Superior temporal gyrus (tissue), 1 donor: ENCODE measurements at regions not wholly inside any gene's neighbourhood (a gene's known extent, or its start where the extent isn't known, plus 50 kb on each side); places are given as distances from the start of the nearest gene placed in this dataset.
"Not testable (repeated sequence)": the region's sequence is repeated elsewhere in the genome, so short reads cannot be mapped to it uniquely, and the experiment has no call there.

ENCODE experiments used
- DNase-seq: peaks from one replicate; pipeline ENCODE4 v3.0.0-alpha.2; 2016; ENCODE audit errors: extremely low spot score

DNA sequence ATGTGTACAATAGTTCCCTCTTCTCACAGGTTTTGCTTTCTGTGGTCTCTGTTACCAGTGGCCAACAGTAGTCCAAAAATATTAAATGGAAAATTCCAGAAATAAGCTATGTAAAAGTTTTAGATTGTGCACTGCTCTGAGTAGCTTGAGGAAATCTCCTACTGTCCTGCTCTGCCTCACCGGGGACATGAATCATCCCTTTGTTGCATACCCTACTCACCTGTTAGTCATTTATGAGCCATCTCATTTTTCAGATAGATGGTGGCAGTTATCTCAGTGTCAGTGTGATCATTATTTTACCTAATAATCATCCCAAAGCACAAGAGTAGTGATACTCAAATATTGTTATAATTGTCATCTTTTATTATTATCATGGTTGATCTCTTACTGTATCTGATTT, 688.1 kb downstream of the PLA2G4A start:
- no peak for DNase-seq

DNA sequence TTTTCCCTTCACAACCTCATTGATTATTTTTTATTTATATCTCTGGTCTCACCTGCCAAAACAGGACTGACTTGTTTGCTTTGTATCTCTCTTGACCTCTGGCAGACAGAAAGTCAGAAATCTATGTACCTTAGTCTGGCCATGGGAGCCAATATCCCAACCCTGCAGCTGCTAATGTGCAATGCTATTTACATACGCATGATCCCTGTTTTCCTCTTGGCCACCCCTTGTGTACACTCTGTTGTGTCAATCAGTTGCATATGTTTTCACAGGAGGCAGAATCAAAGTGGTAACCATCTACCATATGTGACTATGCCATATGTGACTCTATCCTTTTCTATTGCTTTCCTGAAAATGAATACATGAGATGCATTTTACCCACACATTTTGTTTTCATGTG, 688.8 kb downstream of the PLA2G4A start:
- no peak for DNase-seq

DNA sequence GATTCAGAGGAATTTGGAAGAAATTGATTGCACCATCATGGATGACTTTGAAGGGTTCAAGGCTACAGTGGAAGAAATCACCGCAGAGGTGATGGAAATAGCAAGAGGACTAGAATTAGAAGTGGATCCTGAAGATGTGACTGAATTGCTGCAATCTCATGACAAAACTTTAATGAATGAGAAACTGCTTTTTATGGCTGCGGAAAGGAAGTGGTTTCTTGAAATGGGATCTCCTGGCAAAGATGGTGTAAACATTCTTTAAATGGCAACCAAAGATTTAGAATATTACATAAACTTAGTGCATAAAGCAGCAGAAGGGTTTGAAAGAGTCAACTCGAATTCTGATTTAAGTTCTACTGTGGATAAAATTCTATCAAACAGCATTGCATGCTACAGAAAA, 698.6 kb downstream of the PLA2G4A start:
- no peak for DNase-seq

DNA sequence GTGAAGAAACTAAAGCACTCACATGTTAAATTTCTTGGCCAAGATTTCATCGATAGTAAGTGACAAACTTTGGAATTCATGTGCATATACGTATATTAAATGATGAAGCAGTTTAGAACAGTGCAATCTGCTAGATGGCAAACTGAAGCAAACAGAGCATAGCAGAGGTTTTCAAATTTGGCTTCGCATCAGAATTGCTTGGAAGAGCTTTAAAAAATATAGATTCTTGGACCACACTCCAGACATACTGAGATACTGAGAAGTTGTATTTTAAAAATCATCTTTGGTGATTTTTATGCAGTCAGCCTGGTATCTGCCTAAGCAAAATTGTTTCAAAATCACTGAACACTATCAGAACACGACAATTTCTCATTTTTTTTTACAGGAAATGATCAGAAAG, 709.2 kb downstream of the PLA2G4A start:
- no peak for DNase-seq

DNA sequence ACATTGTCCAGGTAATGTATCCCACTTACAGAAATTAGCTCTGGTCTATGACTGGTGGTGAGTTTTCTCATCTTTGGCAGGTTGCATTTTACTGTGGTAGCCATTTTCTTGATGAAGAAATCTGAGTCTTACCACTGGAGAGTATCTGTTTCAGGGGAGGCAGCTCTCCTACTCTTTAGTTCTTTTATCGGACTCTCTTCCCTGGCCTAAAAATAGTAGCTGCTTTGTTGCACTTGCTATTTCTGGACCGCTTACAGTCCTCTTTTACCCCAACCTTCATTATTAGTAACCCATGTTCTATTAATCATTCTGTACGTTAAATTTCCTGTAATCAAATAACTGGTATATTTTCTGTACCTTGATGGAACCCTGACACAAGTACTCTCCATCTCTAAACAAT, 720.8 kb downstream of the PLA2G4A start:
- DNase-seq, result no peak

DNA sequence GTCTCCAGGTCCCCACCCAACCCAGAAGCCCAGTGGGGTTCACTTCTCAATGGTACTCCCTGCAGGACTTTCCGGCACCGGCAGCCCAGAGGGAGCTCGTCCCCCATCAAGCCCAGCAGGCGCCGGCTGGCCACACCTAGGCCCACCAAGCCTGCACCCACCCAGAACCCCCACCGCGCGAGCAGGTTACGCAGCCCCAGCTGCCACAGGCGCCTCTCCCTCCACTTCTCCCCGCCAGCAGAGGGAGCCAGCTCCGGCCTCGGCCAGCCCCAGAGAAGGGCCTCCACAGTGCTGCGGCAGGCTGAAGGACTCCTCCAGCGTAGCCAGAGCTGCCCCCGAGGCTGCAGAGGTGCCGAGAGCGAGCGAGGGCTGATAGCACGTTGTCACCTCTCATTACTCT, 722.3 kb downstream of the PLA2G4A start:
- no peak for DNase-seq

DNA sequence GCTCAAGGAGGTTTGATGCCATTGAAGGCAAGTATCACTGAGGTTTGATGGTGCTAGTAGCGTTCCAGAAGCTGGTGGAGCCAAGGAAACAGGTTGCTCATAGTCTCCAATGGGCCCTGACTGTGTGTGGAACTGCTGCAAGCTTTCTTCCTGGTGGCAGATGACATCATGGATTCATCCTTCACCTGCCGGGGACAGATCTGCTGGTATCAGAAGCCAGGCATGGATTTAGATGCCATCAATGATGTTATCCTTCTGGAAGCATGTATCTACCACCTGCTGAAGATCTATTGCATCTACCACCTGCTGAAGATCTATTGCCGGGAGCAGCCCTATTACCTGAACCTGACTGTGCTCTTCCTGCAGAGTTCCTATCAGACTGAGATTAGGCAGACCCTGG, 734.4 kb downstream of the PLA2G4A start:
- no peak for DNase-seq

DNA sequence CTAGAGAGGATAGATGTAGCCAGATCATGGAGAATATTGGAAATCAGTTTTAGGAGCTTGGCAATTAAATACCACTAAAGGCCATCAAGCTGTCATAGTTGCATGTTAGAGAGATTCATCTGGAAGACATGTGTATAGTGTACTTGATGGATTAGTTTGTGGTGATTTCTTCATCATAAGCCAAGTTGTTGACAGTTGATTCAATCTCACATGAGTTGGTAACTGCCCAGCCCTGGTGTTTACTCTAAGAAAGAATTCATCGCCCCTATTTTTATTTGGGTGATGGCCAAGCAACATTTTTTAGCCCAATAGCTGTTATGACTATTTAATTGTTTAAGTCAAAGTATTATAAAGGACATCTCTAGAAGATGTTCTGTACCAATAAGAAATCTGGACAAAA, 737.6 kb downstream of the PLA2G4A start:
- DNase-seq, result no peak

DNA sequence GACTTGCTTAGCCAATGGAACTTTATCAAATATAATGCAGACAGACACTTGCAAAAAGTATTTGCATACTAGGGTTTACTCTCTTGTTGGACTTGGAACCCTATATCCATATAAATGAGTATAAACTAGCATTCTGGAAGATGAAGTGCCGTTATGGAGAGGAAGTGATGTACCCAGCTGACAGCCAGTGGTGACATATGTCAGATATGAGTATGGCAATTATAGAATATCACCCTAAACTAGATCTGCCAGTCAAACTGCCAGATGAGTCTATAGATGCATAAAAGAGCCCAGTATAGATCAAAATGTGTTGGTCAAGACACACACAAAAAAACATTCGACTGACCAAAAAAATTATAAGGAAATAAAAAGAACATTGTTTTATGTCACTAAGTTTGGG, 739.3 kb downstream of the PLA2G4A start:
- DNase-seq, result no peak

DNA sequence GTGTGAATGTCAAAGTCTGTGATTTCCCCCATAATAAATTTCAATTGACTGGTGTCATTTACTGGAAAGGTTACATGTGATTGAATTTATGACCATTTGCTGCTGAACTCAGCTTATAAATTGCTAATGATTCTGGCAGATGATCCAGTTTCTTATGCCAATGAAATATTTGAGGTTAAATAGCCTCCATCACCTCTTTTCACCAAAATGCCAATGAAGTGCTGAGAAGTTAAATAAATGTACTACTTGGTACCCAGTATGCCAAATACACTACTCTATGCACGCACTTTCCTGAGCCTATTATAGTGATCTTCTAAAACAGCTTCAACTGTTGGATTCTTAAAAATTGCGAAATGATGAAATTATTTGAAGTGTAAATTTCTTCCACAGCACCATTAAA, 741.4 kb downstream of the PLA2G4A start:
- DNase-seq, result no peak

DNA sequence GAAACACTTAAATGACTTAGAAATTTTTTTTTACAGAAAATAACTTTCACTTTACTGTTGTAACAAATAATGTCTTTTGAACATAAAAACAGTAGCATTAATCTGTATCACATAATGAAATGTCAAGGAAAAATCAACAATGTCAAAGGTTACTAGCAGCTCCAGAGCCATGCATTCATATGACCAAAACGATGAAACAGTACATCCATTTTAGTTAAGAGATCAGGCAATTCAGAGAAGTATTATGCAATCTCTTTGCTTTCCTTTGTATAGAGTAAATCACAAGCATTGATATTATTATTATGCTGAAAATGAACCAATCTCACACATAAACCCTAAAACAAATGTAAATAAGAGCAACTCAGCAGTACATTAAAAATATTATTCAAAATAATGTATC, 748.9 kb downstream of the PLA2G4A start:
- DNase-seq, result no peak

DNA sequence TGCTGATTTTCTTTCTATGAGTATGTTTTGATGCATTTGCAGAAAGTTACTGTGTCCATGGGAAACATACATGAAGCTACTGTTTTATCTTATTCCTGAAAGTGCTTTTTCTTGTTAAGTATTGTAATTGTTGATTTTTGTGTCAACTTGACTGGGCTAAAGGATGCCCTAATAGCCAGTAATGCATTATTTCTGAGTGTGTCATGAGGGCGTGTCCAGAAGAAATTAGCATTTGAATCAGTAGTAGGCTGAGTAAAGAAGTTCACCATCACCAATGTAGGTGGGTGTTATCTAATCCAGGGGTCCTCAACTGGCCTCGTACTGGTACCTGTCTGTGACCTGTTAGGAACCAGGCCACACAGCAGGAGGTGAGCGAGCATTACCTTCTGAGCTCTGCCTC, 760.2 kb downstream of the PLA2G4A start:
- no peak for DNase-seq

DNA sequence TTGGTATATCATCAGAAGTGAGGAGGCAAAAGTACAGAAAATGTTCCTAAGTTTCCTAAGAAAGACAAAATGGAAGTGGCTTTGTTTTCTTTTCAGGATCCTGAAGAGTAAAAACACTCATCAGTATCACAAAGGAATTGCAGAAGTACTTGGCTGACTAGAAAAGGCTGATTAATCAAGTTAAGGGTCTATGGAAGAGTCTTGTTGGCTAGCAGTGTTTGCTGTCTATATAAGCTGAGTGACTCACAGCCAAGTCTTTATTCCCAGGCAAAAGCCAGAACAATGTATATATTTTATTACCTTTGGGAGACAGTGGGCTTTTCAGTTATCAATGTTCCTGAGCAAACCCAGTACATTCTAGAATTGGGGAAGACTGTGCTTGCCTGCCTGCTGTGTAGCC, 777.0 kb downstream of the PLA2G4A start:
- DNase-seq, result no peak

DNA sequence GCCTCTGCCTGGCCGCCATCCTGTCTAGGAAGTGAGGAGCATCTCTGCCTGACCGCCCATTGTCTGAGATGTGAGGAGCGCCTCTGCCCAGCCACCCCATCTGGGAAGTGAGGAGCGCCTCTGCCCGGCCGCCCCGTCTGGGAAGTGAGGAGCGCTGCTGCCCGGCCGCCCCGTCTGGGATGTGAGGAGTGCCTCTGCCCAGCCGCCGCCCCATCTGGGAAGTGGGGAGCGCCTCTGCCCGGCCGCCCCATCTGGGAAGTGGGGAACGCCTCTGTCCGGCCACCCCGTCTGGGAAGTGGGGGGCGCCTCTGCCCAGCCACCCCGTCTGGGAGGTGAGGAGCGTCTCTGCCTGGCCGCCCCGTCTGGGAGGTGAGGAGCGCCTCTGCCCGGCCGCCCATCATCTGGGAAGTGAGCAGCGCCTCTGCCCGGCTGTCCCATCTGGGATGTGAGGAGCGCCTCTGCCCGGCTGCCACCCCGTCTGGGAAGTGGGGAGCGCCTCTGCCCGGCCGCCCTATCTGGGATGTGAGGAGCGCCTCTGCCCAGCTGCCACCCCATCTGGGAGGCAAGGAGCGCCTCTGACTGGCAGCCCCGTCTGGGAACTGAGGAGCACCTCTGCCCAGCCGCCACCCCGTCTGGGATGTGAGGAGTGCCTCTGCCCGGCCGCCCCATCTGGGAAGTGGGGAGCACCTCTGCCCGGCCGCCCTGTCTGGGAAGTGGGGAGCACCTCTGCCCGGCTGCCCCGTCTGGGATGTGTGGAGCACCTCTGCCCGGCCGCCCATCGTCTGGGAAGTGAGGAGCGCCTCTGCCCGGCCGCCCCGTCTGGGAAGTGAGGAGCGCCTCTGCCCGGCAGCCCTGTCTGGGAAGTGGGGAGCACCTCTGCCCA, 787.3 kb downstream of the PLA2G4A start:
- DNase-seq, result not testable (repeated sequence)

DNA sequence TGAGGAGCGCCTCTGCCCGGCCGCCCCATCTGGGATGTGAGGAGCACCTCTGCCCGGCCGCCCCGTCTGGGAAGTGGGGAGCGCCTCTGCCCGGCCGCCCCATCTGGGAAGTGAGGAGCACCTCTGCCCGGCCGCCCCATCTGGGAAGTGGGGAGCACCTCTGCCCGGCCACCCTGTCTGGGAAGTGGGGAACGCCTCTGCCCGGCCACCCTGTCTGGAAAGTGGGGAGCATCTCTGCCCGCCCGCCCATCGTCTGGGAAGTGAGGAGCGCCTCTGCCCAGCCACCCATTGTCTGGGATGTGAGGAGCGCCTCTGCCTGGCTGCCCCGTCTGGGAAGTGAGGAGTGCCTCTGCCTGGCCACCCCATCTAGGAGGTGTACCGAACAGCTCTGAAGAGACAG, 788.1 kb downstream of the PLA2G4A start:
- not testable (repeated sequence) for DNase-seq

DNA sequence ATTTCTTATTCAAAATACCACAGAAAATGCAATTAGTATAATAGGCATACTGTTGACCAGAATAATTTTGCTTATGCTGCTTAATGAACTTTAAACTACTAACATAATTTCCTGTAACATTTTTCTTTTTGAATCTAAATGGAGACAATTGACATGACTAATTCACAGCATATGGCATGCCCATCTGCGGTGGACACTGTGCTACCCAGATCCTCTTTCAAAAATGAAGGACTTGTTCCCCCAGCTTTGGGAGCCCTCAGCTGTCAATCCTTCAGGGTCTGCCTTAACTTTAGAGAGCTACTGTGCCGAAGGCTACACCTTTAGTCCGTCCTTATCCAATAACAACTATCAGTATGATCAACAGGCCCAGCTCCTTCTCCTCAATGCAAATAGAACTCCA, 789.0 kb downstream of the PLA2G4A start:
- no peak for DNase-seq

DNA sequence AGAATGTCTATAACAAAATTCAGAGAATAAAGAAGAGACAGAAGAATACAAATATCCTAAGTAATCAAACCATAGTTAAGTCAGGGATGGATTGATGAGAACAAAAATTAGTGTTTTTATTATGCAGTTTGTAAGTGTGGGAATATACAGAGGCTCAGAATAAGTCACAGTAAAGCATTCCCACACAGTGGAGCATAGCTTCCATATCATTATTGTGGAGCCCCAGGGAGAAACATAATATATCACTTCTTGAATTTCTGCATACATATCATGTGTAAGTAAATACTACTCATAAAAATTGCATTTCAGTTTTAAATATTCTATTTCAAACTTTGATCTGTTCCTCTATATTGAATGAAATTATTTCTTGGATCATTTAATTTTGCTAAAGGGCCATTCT, 790.4 kb downstream of the PLA2G4A start:
- no peak for DNase-seq

DNA sequence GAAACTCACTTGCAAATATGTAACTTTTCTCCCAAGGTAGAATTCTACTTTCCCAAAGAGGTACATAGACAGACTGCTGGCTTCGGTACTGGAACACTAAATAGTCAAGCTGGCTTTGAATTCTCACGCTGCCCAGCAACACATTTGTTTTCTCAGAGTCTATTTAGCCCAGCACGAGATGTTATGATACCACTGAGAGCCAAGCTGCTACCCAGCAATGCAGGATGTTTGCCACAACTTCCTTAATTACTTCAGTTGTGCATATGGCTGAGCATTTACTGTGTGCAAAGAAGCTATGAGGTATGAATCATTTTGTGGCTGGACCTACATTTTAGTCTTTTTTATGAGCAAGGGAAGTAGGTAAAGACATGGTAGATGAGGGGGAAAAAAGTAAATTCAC, 793.2 kb downstream of the PLA2G4A start:
- DNase-seq, result no peak

DNA sequence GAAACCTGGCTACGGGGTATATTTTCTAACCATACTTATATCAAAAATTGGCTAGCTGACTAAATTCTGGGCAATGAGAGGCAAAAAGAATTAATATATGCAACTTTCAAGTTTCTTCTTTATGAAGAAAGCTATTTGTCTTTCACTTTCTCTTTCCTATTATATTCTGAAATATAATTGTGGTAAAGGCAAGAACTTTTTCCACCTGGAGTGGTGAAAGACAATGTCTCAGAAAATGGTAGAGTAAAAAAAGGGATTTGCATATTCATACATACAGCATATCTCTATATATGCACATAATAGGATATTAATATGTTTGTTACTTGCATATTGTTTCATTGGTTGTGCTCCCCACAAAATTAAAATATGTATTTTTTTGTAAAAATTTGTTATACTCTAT, 793.8 kb downstream of the PLA2G4A start:
- no peak for DNase-seq

DNA sequence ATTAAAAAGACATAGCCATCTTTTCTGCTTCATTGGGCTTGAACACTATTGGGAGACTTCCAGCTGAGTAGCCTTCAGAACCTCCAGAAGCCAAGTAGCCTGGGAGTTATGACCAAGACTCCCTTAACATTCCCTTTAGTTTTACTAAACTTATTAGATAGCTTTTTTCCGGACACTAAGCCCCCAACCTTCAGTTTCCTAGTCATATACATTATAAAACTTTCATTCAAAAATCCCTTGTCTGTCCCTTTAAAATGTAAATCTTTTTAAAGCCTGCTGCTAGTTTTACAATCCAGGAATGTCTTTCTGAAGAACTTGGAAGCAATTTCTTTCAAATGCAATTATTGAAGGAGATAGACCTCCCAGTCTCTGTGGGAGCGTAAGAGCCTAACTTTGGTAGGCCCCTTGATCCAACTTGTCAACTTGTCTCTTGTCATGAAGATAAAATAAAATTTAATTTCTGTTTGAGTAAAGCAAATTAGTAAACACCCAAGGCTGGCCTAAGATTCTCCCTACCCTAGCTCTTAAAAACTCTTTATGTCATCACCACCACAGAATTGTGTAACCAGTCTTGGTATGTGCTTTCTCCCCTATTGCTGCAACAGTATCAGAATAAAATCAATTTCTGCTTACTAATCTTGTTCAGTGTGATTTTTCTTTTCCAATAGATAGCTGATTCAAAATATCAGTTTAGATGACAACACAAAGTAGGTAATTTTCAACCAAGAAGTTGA, 796.2 kb downstream of the PLA2G4A start:
- no peak for DNase-seq

DNA sequence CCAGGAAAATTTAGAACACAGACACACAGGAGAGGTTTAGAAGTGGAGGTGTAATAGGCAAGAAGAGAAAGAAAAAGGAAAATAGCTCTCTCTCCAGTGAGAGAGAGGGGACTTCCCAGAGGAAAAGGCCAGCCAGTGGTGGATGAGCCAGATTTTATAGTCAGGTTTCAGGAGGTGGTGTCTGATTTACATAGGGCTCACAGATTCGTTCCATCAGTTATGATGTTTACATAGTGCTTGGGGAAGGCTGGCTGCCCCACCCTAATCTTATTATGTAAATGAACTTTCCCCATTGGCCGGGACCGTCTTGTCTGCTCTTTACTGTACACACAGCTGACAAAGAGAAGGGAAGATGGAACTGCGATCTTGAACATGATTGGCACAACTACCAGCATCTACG, 797.3 kb downstream of the PLA2G4A start:
- DNase-seq, result no peak

DNA sequence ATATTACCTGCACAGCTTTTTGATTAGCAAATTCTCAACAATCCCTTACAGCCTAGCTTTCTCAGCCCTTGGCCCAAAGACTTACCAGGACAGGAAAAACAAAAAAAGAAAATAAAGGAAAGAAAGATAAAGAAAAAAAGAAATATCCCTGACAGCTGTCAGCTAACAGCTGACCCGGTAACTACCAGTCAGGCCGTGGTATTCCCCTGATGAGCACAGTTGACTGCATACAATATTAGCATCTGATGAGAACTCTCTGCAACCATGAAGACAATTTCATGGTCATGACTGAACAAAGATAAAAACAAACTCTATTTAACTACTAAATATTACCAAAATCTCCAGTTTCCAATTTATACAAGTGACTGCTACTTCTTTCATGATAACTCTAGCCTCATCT, 798.8 kb downstream of the PLA2G4A start:
- DNase-seq, result no peak

DNA sequence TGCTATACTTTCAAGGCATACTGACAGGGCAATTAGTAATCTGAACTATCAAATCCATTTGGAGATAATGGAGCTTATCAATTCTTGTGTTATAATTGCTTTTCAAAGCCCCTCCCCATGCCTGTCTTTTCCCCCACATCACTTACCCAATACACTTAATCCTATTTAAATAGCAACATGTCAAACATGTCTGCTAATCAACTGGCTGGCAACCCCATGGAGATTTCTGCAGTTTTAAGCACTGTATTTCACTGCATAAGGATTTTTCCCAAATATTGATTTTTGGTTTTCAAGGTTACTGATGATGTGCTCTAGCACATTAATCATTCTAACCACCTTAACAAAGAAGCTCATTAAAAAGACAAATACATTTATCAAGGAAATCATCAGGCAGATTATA, 800.3 kb downstream of the PLA2G4A start:
- DNase-seq, result no peak
